ENCODE measurements at regions not wholly inside any gene's neighbourhood (a gene's known extent, or its start where the extent isn't known, plus 50 kb on each side); places are given as distances from the start of the nearest gene placed in this dataset.

DNA sequence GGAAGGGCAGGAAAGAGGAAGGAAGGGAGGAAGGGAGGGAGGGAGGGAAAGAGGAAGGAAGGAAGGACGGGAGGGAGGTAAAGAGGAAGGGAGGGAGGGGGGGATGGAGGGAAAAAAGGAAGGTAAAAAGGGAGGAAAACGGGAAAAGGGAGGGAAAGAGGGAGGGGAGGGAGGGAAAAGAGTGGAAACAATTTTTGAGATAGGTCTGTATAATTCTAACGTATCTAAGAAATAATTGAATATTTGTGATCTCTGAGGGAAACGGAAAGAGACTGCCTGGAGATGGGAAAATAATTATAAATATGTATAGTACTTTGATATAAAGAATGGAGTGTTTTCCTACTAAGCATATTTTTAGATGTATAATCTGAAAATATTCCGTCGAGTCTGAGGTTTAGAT lies 158.2 kb upstream of the FOXK1 start:
- TF ChIP-seq, protein P1, sequence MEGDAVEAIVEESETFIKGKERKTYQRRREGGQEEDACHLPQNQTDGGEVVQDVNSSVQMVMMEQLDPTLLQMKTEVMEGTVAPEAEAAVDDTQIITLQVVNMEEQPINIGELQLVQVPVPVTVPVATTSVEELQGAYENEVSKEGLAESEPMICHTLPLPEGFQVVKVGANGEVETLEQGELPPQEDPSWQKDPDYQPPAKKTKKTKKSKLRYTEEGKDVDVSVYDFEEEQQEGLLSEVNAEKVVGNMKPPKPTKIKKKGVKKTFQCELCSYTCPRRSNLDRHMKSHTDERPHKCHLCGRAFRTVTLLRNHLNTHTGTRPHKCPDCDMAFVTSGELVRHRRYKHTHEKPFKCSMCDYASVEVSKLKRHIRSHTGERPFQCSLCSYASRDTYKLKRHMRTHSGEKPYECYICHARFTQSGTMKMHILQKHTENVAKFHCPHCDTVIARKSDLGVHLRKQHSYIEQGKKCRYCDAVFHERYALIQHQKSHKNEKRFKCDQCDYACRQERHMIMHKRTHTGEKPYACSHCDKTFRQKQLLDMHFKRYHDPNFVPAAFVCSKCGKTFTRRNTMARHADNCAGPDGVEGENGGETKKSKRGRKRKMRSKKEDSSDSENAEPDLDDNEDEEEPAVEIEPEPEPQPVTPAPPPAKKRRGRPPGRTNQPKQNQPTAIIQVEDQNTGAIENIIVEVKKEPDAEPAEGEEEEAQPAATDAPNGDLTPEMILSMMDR (IDR thresholded peaks at IDR 0.05), result no peak
- TF ChIP-seq POLR2AphosphoS5 (IDR thresholded peaks at IDR 0.05) (no peak), EP300 (IDR thresholded peaks at IDR 0.05) (no peak)
